K562 (cell line): ENCODE measurements at regions not wholly inside any gene's neighbourhood (a gene's known extent, or its start where the extent isn't known, plus 50 kb on each side); places are given as distances from the start of the nearest gene placed in this dataset.

ENCODE experiments used
- BRD9 ChIP-seq: fragments of 450-650 bp; IDR thresholded peaks from 2 replicates; pipeline ENCODE4 v1.6.1; 2018; ENCODE audit warnings: low read depth; ENCODE audit not compliant: partially characterized antibody
- CTCF ChIP-seq, 3 experiments: IDR thresholded peaks in 2 of 3; conservative IDR thresholded peaks in 1 of 3; 2 replicates each; pipeline ENCODE4 v1.5.1; 2011 to 2012; ENCODE audit warnings: low read length in 3 of 3, mild to moderate bottlenecking in 3 of 3, control low read depth in 2 of 3, improper control_type of control experiment in 1 of 3, inconsistent platforms in 1 of 3, low read depth in 1 of 3, mixed read lengths in 1 of 3, moderate library complexity in 1 of 3; ENCODE audit not compliant: insufficient read depth in 2 of 3
- MLX ChIP-seq, 2 experiments: fragments of 450-650 bp in 1 of 2; sonication (generic) in 1 of 2; formaldehyde crosslinking; conservative IDR thresholded peaks; 2 replicates each; pipeline versions ENCODE4 v1.4.0 to v1.8.1; 2020 to 2022; ENCODE audit warnings: mild to moderate bottlenecking in 1 of 2, missing genetic modification reagents in 1 of 2
- MYC ChIP-seq, 2 experiments: fragments of 250-450 bp in 1 of 2; sonication (Bioruptor Pico) in 1 of 2; IDR thresholded peaks; 2 replicates each; pipeline versions ENCODE4 v1.5.1 to v1.6.1; 2012 to 2021; ENCODE audit warnings: low read depth in 2 of 2, borderline replicate concordance in 1 of 2, improper control_type of control experiment in 1 of 2, low read length in 1 of 2, mild to moderate bottlenecking in 1 of 2, moderate library complexity in 1 of 2
- NFYB ChIP-seq: IDR thresholded peaks from 2 replicates; pipeline ENCODE4 v1.6.1; 2011; ENCODE audit warnings: mild to moderate bottlenecking, moderate library complexity; ENCODE audit not compliant: insufficient read length; ENCODE audit errors: extremely low read depth
- POLR2A ChIP-seq: fragments of 450-650 bp; conservative IDR thresholded peaks from 2 replicates; pipeline ENCODE4 v1.6.1; 2016
- POLR2AphosphoS5 ChIP-seq: IDR thresholded peaks from 2 replicates; pipeline ENCODE4 v1.6.1; 2011; ENCODE audit warnings: mild to moderate bottlenecking, low read depth, low read length, moderate library complexity; ENCODE audit not compliant: control insufficient read depth, insufficient read depth
- REST ChIP-seq, 2 experiments: fragments of 450-650 bp; formaldehyde crosslinking in 1 of 2; IDR thresholded peaks; 2 replicates each; pipeline versions ENCODE4 v1.4.0 to v1.6.1; 2014 to 2020; ENCODE audit warnings: mild to moderate bottlenecking in 2 of 2, borderline replicate concordance in 1 of 2, low read depth in 1 of 2
- ZNF780A ChIP-seq: fragments of 250-450 bp; sonication (Bioruptor Pico); IDR thresholded peaks from 2 replicates; pipeline ENCODE4 v1.5.0; 2021; ENCODE audit warnings: mild to moderate bottlenecking

- TF ChIP-seq CTCF (IDR thresholded peaks at IDR 0.05 in 2 of 3, conservative IDR thresholded peaks at IDR 0.05 in 1 of 3; ENCODE audit: insufficient read depth in 2 of 3, low read depth in 1 of 3, low read length in 3 of 3) (no peak), REST (IDR thresholded peaks at IDR 0.05; ENCODE audit: borderline replicate concordance) (no peak), REST (CRISPR knock-in tag; IDR thresholded peaks at IDR 0.05; ENCODE audit: low read depth) (no peak), BRD9 (no peak), NFYB (no peak), MLX (CRISPR knock-in tag; conservative IDR thresholded peaks at IDR 0.05) (no peak), MYC (IDR thresholded peaks at IDR 0.05; ENCODE audit: low read depth, low read length) (no peak), MYC (CRISPR knock-in tag; IDR thresholded peaks at IDR 0.05; ENCODE audit: borderline replicate concordance, low read depth) (no peak), POLR2AphosphoS5 (no peak), POLR2A (no peak), ZNF780A (CRISPR knock-in tag) (no peak)
Measured at GRCh38 chr9:120158221-120158620, 421.7 kb downstream of the CDK5RAP2 start.
